ENCODE measurements at regions not wholly inside any gene's neighbourhood (a gene's known extent, or its start where the extent isn't known, plus 50 kb on each side); places are given as distances from the start of the nearest gene placed in this dataset.
A peak's percentile ranks its signal among the peaks of the same experiment; 100 is the strongest.

DNA sequence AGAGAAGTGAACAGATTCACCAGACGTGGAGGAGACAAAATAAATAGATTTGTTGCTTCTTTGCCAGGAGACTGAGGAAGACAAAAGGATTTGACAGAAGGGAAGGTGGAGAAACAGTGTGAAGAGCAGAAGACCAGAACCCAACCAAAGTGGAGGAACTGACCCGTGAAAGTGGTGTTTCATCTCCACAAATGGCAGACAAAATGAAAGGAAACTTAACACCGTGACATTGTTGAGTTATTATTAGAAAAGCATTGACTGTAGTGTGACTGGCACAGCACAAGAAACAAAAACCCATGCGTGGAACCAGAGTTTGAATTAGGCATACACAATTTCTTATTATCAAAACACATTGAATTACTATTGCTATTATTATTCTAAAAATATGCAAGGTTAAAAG is 518.1 kb downstream of the TMEM121 start:
- no peak overlapping the region for H3K4me3 Mint-ChIP-seq
- peaks cover 15 to 48% of the 10 kb centered on the region in 2 donors for H3K27me3 Mint-ChIP-seq (ENCODE audit: low read depth in 2 of 2)
- no peak overlapping the region for H3K27ac Mint-ChIP-seq
- no peaks in the 10 kb centered on the region for H3K9me3 Mint-ChIP-seq
- H3K4me1 Mint-ChIP-seq = peaks cover 0 to 6% of the 10 kb centered on the region in 2 donors
- no peaks in the 10 kb centered on the region for H3K36me3 ChIP-seq (ENCODE audit: control insufficient read depth, insufficient read depth, low read length)
- no peak overlapping the region for H3K4me3 ChIP-seq (ENCODE audit: low read length)
- no peaks in the 10 kb centered on the region for H3K4me1 ChIP-seq (ENCODE audit: control insufficient read depth, insufficient read depth, low read length)
- H3K36me3 Mint-ChIP-seq = no peaks in the 10 kb centered on the region
- H3K27ac ChIP-seq (ENCODE audit: low read length) = no peak overlapping the region
- no peaks in the 10 kb centered on the region for H3K27me3 ChIP-seq (ENCODE audit: control insufficient read depth, insufficient read depth, low read length)
- ATAC-seq (no peak), DNase-seq (no peak)
- H3K9me3 ChIP-seq (ENCODE audit: control insufficient read depth, insufficient read depth, low read length) = no peaks in the 10 kb centered on the region
- 41% methylated on average over 3 of the region's 4 CpGs for WGBS (ENCODE audit: insufficient coverage)
- intact Hi-C loops (cut with micrococcal nuclease) = loop anchor here (10.0 kb wide), 1 partner anchor 360 kb away; no protein-coding TSS in a partner anchor
- TF ChIP-seq, protein P1, sequence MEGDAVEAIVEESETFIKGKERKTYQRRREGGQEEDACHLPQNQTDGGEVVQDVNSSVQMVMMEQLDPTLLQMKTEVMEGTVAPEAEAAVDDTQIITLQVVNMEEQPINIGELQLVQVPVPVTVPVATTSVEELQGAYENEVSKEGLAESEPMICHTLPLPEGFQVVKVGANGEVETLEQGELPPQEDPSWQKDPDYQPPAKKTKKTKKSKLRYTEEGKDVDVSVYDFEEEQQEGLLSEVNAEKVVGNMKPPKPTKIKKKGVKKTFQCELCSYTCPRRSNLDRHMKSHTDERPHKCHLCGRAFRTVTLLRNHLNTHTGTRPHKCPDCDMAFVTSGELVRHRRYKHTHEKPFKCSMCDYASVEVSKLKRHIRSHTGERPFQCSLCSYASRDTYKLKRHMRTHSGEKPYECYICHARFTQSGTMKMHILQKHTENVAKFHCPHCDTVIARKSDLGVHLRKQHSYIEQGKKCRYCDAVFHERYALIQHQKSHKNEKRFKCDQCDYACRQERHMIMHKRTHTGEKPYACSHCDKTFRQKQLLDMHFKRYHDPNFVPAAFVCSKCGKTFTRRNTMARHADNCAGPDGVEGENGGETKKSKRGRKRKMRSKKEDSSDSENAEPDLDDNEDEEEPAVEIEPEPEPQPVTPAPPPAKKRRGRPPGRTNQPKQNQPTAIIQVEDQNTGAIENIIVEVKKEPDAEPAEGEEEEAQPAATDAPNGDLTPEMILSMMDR (IDR thresholded peaks at IDR 0.05) = no peak

DNA sequence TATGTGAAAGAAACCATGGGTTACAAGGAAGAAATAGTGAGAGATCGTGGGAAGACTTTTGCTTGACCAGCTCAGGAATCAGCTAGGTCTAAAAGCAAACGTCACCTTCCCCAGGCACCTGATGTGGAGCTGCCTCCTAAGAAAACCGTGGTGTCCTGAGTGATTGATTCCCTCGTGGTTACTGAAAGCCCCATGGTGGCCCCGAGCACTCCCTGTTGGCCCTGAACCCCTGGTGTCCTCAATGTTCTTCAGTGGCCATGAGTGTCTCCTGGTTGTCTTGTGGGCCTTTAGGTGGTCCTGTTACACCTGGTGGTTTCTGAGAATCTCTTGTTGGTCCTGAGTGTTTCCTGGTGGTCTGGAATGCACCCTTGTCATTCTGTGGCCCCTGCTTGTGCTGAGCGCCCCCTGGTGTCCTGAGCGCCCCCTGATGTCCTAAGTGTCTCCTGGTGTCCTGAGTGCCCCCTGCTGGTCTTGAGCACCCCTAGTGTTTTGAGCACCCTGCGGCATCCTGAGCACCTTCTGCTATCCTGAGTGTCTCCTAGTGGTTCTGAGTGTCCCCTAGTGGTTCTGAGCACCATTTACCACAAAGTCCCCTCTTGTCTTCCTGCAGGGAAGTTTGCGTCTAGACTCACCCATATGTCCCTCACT is 518.7 kb downstream of the TMEM121 start:
- Histone ChIP-seq H3K27ac (ENCODE audit: low read length) (no peak overlapping the region), H3K27me3 (ENCODE audit: control insufficient read depth, insufficient read depth, low read length) (no peaks in the 10 kb centered on the region), H3K36me3 (ENCODE audit: control insufficient read depth, insufficient read depth, low read length) (no peaks in the 10 kb centered on the region), H3K4me1 (ENCODE audit: control insufficient read depth, insufficient read depth, low read length) (no peaks in the 10 kb centered on the region), H3K4me3 (ENCODE audit: low read length) (no peak overlapping the region), H3K9me3 (ENCODE audit: control insufficient read depth, insufficient read depth, low read length) (no peaks in the 10 kb centered on the region)
- Mint-ChIP-seq H3K4me1 (peaks cover 0 to 6% of the 10 kb centered on the region in 2 donors), H3K4me3 (no peak overlapping the region), H3K9me3 (no peaks in the 10 kb centered on the region), H3K27ac (no peak overlapping the region), H3K27me3 (ENCODE audit: low read depth in 2 of 2) (peaks cover 13 to 48% of the 10 kb centered on the region in 2 donors), H3K36me3 (no peaks in the 10 kb centered on the region)
- 64% methylated on average over 8 of the region's 9 CpGs for WGBS (ENCODE audit: insufficient coverage)
- peak; percentile 90 to 99 (median 99) for ATAC-seq
- intact Hi-C loops (cut with micrococcal nuclease) = loop anchor here (10.0 kb wide), 1 partner anchor 360 kb away; no protein-coding TSS in a partner anchor
- TF ChIP-seq, protein P1 (IDR thresholded peaks at IDR 0.05) = peak; percentile 78
- peak; percentile 76 to 88 for DNase-seq

DNA sequence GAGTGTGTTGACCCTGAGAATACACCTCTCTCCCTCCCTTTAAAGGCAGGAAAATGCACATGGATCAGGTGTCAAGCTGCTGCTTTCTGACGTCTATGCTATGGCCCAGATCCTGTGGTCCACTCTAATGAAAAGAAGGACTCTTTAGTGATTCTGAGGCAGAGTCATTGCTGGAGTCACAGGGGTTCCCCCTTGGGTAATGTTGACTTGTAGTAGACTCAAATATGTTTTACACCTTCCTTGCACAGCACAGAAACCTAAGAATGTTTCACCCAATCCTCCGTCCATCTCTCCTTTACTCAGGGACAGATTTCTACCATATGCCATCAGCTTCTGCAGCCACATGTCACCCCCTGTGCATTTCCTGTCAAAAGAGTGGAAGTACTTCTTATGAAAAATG is 525.4 kb downstream of the TMEM121 start:
- no peaks in the 10 kb centered on the region for H3K4me1 ChIP-seq (ENCODE audit: control insufficient read depth, insufficient read depth, low read length)
- H3K36me3 ChIP-seq (ENCODE audit: control insufficient read depth, insufficient read depth, low read length) = no peaks in the 10 kb centered on the region
- H3K4me3 ChIP-seq (ENCODE audit: low read length) = no peak overlapping the region
- H3K4me1 Mint-ChIP-seq = no peaks in the 10 kb centered on the region
- intact Hi-C loops (cut with micrococcal nuclease) = no loop called here
- WGBS (ENCODE audit: insufficient coverage) = 82% methylated on average over 2 of the region's 2 CpGs
- DNase-seq (no peak), ATAC-seq (no peak)
- H3K9me3 ChIP-seq (ENCODE audit: control insufficient read depth, insufficient read depth, low read length) = no peaks in the 10 kb centered on the region
- H3K27ac ChIP-seq (ENCODE audit: low read length) = no peak overlapping the region
- no peak overlapping the region for H3K4me3 Mint-ChIP-seq
- H3K27me3 ChIP-seq (ENCODE audit: control insufficient read depth, insufficient read depth, low read length) = no peaks in the 10 kb centered on the region
- no peaks in the 10 kb centered on the region for H3K9me3 Mint-ChIP-seq
- H3K36me3 Mint-ChIP-seq = no peaks in the 10 kb centered on the region
- no peak overlapping the region for H3K27ac Mint-ChIP-seq
- peaks cover 3 to 13% of the 10 kb centered on the region in 2 donors for H3K27me3 Mint-ChIP-seq (ENCODE audit: low read depth in 2 of 2)
- TF ChIP-seq, protein P1 (IDR thresholded peaks at IDR 0.05) = no peak

DNA sequence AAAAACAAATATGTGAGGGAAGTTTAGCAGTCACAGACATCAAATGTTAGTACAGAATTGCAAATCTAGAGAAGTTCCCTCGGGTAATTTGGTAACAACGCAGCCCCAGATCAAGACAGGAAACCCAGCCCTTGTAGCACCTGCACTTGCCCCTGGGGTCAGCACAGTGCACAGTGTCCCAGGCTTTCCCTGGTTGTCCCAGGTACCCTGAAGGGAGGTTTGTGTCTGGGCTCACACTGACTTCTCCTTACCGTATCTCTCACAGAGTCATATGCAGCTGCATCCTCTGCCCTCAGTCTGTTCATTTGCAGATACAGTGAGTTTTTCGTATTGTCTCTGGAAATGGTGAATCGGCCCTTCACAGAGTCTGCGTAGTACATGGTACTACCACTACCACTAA is 528.9 kb downstream of the TMEM121 start:
- H3K27ac ChIP-seq (ENCODE audit: low read length) = no peak overlapping the region
- TF ChIP-seq, protein P1 (IDR thresholded peaks at IDR 0.05) = no peak
- H3K36me3 ChIP-seq (ENCODE audit: control insufficient read depth, insufficient read depth, low read length) = no peaks in the 10 kb centered on the region
- H3K4me1 ChIP-seq (ENCODE audit: control insufficient read depth, insufficient read depth, low read length) = no peaks in the 10 kb centered on the region
- H3K27ac Mint-ChIP-seq = no peak overlapping the region
- no peak overlapping the region for H3K4me3 Mint-ChIP-seq
- peaks cover 13 to 20% of the 10 kb centered on the region in 2 donors for H3K27me3 Mint-ChIP-seq (ENCODE audit: low read depth in 2 of 2)
- H3K36me3 Mint-ChIP-seq = no peaks in the 10 kb centered on the region
- H3K27me3 ChIP-seq (ENCODE audit: control insufficient read depth, insufficient read depth, low read length) = no peaks in the 10 kb centered on the region
- intact Hi-C loops (cut with micrococcal nuclease) = no loop called here
- no peaks in the 10 kb centered on the region for H3K9me3 Mint-ChIP-seq
- ATAC-seq (peak in 1 of 3 donors; percentile 18), DNase-seq (no peak)
- no peaks in the 10 kb centered on the region for H3K4me1 Mint-ChIP-seq
- no peaks in the 10 kb centered on the region for H3K9me3 ChIP-seq (ENCODE audit: control insufficient read depth, insufficient read depth, low read length)
- WGBS (ENCODE audit: insufficient coverage) = 28% methylated on average over 5 of the region's 6 CpGs
- H3K4me3 ChIP-seq (ENCODE audit: low read length) = no peak overlapping the region

Data from natural killer cell (primary cell).